ENCODE measurements at regions not wholly inside any gene's neighbourhood (a gene's known extent, or its start where the extent isn't known, plus 50 kb on each side); places are given as distances from the start of the nearest gene placed in this dataset.

DNA sequence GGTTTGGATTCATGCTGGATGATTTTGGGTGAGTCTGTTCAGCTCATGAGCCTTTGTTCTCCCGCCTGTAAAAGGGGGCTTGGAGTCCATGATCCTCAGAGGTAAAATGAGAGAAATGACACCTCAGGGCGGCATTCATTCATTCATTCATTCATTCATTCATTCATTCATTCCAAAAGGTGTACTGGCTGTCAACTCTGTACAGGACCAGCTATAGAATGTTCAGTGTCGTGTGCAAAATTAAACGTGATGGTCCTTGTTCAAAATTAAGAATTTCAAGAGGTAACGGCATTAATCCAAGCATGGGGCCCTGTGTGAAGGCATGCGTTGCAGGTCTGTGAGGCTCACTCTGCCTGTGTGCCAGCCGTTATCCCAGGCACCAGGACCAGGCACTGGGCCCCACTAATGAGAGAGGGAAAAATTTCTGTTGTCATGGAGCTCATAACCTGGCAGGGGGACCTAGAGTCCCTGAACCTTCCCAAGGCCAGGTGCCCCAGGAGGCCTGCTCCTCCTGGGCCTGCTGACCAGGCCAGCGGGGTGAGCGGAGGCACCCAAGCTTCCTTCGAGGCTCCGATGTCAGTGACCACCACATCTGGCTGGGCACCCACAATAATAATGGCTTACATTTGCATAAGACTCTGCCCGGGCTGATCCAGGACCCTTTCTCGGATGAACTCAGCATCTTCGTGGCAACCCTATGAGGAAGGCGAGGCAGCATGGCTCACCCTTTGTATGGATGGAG, 53.2 kb downstream of the CEBPB start:
- dilution Hi-C loops (cut with MboI; ENCODE audit: extremely low pct_ligation_motif_present, low sequenced_read_pairs): no loop called here
- no peak for FAIRE-seq
- TF ChIP-seq MAX (IDR thresholded peaks at IDR 0.05; ENCODE audit: insufficient read depth, insufficient read length): no peak
- H3K79me2 ChIP-seq (ENCODE audit: control insufficient read depth, insufficient read depth, low read length): no peaks in the 10 kb centered on the region
- H3K4me3 ChIP-seq (replicated peaks in 1 of 3; ENCODE audit: insufficient read depth in 1 of 3, low read depth in 1 of 3, low read length in 3 of 3): no peak overlapping the region
- no peaks in the 10 kb centered on the region for H3K9me3 ChIP-seq (replicated peaks; ENCODE audit: control insufficient read depth, insufficient read depth, low read length)
- POLR2A ChIA-PET: no interaction called here
- H2AFZ ChIP-seq (ENCODE audit: low read depth, low read length): no peak overlapping the region
- BruUV-seq (replicated peaks): no TSS peak
- H3K9ac ChIP-seq (replicated peaks; ENCODE audit: extremely low read depth, insufficient read depth, low read length): no peak overlapping the region
- DNase-seq (ENCODE audit: low read depth, low spot score): no peak
- H3K9me1 ChIP-seq (replicated peaks; ENCODE audit: control insufficient read depth, extremely low read depth, insufficient read depth, low read length): no peaks in the 10 kb centered on the region
- H3K27me3 ChIP-seq (ENCODE audit: control insufficient read depth in 2 of 2, insufficient read depth in 2 of 2, low read length in 2 of 2): peaks cover 10 to 13% of the 10 kb centered on the region in 2 experiments
- CTCF ChIA-PET: interaction anchor here (1.6 kb wide), 1 partner anchor 52 kb away, joined by 3 read pairs; no protein-coding TSS in a partner anchor
- no peaks in the 10 kb centered on the region for H4K20me1 ChIP-seq (replicated peaks; ENCODE audit: control insufficient read depth, extremely low read depth, insufficient read depth, low read length)
- H3K27ac ChIP-seq (ENCODE audit: insufficient read depth, low read depth, low read length): no peak overlapping the region
- intact Hi-C loops (cut with micrococcal nuclease): no loop called here
- H3K4me1 ChIP-seq (ENCODE audit: control insufficient read depth, extremely low read depth, insufficient read depth, low read length): no peaks in the 10 kb centered on the region
- H3K4me2 ChIP-seq (ENCODE audit: insufficient read depth, low read length): no peak overlapping the region
- no peaks in the 10 kb centered on the region for H3K36me3 ChIP-seq (ENCODE audit: control insufficient read depth in 2 of 2, extremely low read depth in 1 of 2, insufficient read depth in 2 of 2, low read length in 2 of 2)

GRCh38 chr20:50244352-50245149, 53.9 kb downstream of the CEBPB start:
- Histone ChIP-seq H3K36me3 (ENCODE audit: control insufficient read depth in 2 of 2, extremely low read depth in 1 of 2, insufficient read depth in 2 of 2, low read length in 2 of 2) (no peaks in the 10 kb centered on the region), H3K9me3 (replicated peaks; ENCODE audit: control insufficient read depth, insufficient read depth, low read length) (no peaks in the 10 kb centered on the region), H3K9me1 (replicated peaks; ENCODE audit: control insufficient read depth, extremely low read depth, insufficient read depth, low read length) (no peaks in the 10 kb centered on the region), H3K27ac (ENCODE audit: insufficient read depth, low read depth, low read length) (no peak overlapping the region), H4K20me1 (replicated peaks; ENCODE audit: control insufficient read depth, extremely low read depth, insufficient read depth, low read length) (no peaks in the 10 kb centered on the region), H2AFZ (ENCODE audit: low read depth, low read length) (no peak overlapping the region), H3K27me3 (ENCODE audit: control insufficient read depth in 2 of 2, insufficient read depth in 2 of 2, low read length in 2 of 2) (peaks cover 10 to 13% of the 10 kb centered on the region in 2 experiments), H3K4me2 (ENCODE audit: insufficient read depth, low read length) (no peak overlapping the region), H3K4me3 (replicated peaks in 1 of 3; ENCODE audit: insufficient read depth in 1 of 3, low read depth in 1 of 3, low read length in 3 of 3) (no peak overlapping the region), H3K4me1 (ENCODE audit: control insufficient read depth, extremely low read depth, insufficient read depth, low read length) (no peaks in the 10 kb centered on the region), H3K79me2 (ENCODE audit: control insufficient read depth, insufficient read depth, low read length) (no peaks in the 10 kb centered on the region), H3K9ac (replicated peaks; ENCODE audit: extremely low read depth, insufficient read depth, low read length) (no peak overlapping the region)
- BruUV-seq (replicated peaks): no TSS peak
- no peak for TF ChIP-seq FOS (IDR thresholded peaks at IDR 0.05; ENCODE audit: borderline replicate concordance, insufficient read depth, low read length)
- no peak for TF ChIP-seq JUN (IDR thresholded peaks at IDR 0.05; ENCODE audit: borderline replicate concordance, insufficient read depth, insufficient read length, low read depth)
- no peak for TF ChIP-seq EZH2 (IDR thresholded peaks at IDR 0.05; ENCODE audit: borderline replicate concordance, low read depth, low read length, severe bottlenecking)
- TF ChIP-seq CTCF (IDR thresholded peaks at IDR 0.05; ENCODE audit: extremely low read depth in 1 of 2, insufficient read depth in 1 of 2, low read depth in 1 of 2, low read length in 2 of 2): no peak
- no peak for TF ChIP-seq GATA2 (IDR thresholded peaks at IDR 0.05; ENCODE audit: insufficient read depth, insufficient read length, low read depth, low read length)
- no peak for TF ChIP-seq POLR2AphosphoS5 (IDR thresholded peaks at IDR 0.05; ENCODE audit: insufficient read depth, low read depth, low read length)
- intact Hi-C loops (cut with micrococcal nuclease): no loop called here
- DNase-seq (ENCODE audit: low read depth, low spot score): no peak
- ChIA-PET CTCF (interaction anchor here (1.1 to 1.6 kb wide), 3 partner anchors 10 to 53 kb away, joined by 3 to 5 read pairs (median 4); no protein-coding TSS in a partner anchor), POLR2A (no interaction called here)
- no peak for FAIRE-seq
- dilution Hi-C loops (cut with MboI; ENCODE audit: extremely low pct_ligation_motif_present, low sequenced_read_pairs): no loop called here

Measured in endothelial cell of umbilical vein (primary cell).